ENCODE measurements at regions not wholly inside any gene's neighbourhood (a gene's known extent, or its start where the extent isn't known, plus 50 kb on each side); places are given as distances from the start of the nearest gene placed in this dataset.
"Not testable (repeated sequence)": the region's sequence is repeated elsewhere in the genome, so short reads cannot be mapped to it uniquely, and the experiment has no call there.

DNA sequence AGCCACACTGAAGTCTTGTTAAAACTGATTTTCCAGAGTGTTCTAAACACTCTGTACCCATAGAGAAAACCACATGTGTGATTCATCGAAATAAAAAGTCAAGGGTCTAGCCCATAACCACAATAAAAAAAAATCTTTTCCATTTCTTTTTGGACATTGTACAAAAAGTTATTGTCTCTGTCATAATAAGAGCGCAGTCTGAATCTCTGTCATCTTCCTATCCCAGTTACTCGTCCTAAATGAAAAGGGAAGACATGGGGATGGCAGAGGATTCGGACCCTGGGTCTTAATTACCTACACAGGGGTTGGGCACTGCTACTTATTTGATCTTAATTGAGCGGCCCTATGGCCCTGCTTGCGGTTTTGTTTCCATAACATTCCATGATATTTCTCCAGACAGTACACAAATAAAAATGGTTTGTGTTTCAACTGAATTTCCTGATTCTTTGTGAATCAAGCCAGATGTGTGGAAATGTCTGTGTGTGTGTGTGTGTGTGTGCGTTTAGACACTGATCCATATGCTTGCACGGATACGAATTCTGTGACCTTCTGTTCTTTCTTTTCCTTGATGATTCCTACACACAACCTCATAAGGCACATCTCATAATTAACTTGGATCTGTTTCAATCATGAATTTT is 133.4 kb upstream of the SPATS2L start:
- DNase-seq (ENCODE audit: low read depth in 2 of 2), result peak; percentile 84 to 85

DNA sequence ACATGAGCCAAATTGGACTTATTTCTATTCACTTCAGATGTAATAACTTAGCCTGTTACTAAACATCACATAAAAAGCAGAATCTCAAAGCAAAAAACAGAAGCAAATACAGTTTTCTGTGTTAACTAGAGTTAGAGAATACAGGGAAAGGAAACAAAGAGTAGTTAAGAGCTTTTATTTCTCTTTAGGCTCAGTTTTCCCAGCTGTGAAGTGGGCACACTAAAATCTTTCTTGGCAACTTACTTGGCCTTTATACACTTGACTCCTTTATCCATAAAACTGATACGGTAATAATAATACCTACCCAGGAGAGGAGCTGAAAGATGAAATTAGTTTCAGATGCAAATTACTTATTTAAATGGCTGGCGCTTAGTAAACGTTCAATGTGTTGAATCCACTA is 132.8 kb upstream of the SPATS2L start:
- no peak for DNase-seq (ENCODE audit: low read depth in 2 of 2)

DNA sequence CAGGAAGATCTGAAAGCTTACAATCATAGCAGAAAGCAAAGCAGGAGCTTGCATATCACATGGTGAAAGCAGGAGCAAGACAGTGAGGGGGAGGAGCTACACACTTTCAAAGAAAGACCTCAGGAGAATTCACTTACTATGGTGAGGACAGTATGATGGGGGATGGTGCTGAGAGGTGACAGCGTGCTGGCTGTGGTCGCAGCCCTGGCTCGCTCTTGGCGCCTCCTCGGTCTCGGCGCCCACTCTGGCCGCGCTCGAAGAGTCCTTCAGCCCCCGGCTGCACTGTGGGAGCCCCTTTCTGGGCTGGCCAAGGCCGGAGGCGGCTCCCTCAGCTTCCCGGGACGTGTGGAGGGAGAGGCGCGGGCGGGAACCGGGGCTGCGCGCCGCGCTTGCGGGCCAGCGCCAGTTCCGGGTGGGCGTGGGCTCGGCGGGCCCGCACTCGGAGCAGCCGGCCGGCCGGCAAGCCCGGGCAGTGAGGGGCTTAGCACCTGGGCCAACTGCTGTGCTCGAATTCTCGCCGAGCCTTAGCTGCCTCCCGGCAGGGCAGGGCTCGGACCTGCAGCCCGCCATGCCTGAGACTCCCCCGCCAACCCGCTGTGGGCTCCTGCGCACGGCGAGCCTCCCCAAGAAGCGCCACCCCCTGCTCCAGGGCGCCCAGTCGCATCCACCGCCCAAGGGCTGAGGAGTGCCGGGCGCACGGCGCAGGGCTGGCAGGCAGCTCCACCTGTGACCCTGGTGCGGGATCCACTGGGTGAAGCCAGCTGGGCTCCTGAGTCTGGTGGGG is 131.9 kb upstream of the SPATS2L start:
- DNase-seq (ENCODE audit: low read depth in 2 of 2), result no peak

DNA sequence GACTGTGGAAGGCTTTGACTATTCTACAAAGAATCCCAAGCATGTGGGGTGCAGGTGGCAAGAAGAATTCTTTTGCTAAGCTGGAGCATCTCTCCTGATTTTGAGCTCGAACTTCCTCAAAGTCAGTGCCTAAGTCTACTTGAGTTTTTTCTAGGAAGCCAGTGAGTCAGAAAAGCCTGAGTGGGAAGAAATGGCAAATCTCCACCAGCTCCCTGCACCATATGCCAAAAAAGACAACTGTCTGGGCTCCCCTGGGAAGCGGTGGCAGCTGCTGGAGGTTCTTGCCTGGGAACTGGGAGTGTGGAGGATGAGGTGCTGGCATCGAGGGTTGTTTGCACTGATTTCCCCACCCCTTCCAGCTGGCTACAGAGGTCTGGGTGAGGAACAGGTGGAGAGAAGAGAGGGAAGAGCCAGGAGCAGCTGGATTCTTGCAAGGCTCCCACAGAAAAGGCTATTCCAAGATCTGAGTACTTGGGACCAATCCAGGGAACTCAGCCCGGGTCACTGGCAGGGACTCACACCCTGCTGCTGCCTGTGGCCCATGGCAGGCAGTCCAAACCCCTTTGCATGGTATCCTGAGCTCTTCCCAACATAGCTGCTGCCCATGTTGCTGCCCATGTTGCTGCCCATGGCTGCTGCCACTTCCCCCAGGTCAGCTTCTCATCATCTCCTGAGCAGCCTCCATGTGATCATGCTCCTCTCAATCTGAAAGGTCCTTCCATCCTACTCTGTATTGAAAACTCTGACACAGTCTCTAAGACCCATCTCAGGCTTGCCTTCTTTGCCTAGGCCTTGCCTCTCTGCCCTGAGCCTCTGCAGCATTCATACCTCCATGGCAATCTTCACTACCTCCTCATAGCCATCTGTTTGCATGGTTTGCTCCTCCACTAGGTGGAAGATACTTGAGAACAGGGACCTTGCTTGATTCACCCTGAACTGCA is 128.3 kb upstream of the SPATS2L start:
- DNase-seq (ENCODE audit: low read depth in 2 of 2), result peak in 1 of 2 experiments; percentile 25

DNA sequence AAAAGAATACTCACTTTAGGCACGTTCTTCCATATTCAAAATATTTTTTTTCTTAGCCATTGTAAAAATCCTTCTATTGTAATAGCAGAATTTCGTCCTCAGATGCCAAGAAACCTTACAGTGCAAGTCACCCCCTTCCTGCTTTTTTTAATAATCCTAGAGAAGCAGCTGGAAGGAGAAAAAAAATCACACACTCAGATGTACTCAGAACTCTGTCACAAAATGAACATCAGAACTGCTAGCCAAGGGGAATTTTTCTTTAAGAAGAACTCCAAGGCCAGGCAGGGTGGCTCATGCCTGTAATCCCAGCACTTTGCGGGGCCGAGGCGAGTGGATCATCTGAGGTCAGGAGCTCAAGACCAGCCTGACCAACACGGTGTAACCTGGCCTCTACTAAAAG is 127.3 kb upstream of the SPATS2L start:
- no peak for DNase-seq (ENCODE audit: low read depth in 2 of 2)

DNA sequence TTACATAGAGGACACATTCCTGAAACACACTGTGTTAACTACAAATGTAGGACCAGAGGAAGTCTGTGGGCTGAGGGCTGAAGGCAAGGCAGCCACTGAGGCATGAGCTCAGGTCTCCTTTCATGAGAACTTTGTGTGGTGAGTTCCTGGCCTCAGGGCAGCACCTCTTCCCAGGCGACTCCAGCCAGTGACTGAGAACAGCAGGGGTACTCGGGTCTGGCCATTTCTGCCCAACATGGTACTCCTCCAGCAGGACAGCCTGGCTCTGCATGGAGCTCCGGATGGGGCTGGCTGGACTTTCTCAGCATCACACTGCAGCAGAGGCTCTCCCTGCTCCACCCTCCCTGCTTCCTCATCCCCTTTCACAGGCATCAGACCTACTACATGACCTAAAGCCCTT is 125.5 kb upstream of the SPATS2L start:
- DNase-seq (ENCODE audit: low read depth in 2 of 2), result no peak

DNA sequence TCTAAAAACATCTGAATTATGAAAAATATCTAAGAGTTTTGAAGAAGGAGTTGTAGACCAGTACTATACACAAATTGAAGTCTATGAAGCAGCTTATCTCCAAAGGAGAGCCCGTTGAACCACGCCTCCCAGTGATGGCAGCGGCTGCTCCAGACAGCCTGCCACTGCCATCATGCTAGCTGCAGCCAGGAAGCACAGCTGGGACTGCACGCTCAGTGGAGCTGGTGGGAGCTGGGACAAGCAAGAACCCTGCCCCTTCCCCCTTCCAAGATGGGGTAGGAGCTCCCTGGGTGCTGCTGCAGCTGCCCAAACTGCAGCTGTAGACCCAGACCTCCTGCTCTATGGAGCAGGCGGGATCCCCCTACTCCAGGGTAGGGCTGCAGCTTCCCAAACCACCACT is 124.7 kb upstream of the SPATS2L start:
- DNase-seq (ENCODE audit: low read depth in 2 of 2), result no peak

DNA sequence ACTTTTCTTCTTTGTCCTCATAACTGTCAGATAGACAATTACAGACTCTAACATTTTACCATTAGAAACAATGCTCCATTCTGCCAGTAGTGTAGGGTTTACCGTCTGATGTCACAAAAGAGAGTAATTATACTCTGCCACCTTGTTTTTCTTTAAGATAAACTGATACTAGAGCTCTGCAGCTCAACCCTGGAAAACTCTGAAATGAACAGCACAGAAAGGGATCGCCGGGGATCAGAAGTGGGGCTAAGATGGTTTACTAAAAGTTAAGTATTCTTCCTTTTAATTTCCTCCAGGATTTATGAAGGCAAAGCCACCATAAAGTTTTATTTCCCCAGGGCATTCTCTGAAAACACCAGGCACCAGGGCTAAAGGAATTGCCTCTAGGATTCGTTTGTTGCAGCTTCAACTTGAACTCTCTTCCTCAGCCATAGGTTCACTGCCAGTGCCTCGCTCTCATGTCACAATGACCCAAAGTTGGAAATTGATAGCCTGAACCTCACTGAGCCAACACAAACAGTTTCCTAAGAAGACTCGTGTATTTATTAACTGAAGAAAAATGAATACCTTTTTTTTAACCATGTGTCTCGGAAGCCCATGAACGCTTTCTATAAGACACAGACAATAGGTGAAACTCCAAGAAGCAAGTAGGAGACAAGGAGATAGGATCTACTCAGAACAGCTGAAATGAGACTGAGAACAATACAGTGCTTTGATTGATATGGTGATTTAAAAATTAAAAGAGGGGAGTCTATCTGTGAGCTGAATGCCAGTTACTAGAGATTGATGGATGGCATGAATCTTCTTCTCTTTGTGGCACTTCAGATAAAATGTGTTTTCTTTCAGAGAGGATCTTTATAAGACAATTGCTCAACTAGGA is 121.5 kb upstream of the SPATS2L start:
- DNase-seq (ENCODE audit: low read depth in 2 of 2), result no peak

DNA sequence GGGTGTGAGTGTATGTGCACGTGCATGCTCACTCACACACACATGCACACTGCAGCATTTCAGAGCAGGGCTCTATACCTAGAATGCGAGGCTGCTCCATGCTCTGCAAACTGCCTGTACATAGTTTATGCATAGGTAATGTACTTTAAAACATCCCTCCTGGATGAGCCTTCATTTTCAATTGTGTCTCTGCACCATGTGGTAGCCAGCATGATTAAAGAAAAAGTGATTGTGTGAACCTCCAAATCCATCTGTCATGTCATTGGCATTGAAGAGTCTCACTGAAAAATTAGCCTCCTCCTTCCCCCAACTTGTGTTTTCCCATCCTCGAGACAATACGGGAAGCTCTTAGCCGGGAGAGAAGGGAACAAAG is 120.9 kb upstream of the SPATS2L start:
- DNase-seq (ENCODE audit: low read depth in 2 of 2), result no peak

DNA sequence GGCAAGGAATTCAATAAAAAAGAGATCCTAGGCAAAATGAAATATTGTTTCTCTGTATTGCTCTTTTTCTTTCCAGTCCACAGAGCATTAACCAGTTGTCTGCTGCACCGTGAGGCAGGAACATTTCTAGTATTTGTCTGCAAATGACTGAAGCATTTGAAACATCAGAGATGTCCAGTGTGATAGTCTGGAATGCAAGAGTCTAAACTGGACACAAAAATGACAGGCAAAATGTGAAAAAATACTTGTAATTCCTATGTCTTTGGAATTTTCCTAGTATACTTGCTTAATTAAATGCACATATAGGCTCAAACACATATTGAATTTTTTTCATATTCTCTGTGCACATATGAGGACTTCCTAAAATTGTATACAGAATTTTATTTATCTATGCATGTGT is 120.5 kb upstream of the SPATS2L start:
- no peak for DNase-seq (ENCODE audit: low read depth in 2 of 2)

DNA sequence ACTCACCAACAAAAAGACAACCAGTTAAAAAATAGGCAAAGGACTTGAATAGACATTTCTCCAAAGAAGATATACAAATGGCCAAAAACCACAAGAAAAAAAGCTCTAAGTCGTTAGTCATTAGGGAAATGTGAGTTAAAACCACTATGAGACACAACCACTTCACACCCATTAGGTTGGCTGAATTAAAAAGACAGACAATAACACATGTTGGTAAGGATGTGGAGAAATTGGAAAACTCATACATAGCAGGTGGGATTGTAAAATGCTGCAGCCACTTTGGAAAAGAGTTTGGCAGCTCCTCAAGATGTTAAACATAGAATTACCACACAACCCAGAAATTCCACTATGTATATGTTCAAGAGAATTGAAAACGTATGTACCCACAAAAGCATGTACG is 117.6 kb upstream of the SPATS2L start:
- DNase-seq (ENCODE audit: low read depth in 2 of 2), result peak in 1 of 2 experiments; percentile 24

DNA sequence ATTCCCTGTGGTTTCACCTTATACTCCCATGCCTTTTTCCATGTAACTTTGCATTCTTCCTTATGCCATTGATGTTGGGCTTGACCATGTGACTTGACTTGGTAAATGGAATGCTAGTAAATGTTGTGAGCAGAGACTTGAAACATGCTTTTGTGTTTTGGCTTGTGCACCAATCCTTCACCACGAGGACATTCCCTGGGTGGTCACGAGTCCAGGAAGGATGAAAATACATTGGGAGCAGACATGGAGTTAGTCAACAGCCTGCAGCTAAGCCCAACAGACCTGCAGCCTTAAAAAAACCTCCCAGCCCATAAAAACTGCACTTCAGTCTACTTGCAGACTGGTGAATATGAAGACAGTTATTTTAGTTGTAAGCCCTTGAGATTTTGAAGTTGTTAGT is 116.5 kb upstream of the SPATS2L start:
- DNase-seq (ENCODE audit: low read depth in 2 of 2), result no peak

DNA sequence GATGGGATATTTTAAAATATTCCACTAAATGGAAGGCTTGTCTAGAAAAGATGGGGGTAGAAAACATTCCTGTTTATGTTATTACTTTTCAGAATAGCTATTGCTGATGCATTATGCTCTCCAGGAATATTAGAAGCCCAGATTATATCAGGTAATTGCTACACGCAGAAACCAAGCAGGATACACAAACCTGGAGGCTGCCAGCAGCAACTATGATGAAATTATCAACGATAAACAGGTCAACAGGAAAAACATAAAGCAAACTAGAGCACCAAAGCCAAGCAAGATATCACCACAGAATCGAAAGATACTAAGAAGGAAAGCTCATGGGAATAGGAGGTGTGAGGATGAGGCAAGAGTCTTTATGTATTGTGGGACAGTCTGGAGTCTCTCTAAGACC is 113.2 kb upstream of the SPATS2L start:
- DNase-seq (ENCODE audit: low read depth in 2 of 2), result no peak

DNA sequence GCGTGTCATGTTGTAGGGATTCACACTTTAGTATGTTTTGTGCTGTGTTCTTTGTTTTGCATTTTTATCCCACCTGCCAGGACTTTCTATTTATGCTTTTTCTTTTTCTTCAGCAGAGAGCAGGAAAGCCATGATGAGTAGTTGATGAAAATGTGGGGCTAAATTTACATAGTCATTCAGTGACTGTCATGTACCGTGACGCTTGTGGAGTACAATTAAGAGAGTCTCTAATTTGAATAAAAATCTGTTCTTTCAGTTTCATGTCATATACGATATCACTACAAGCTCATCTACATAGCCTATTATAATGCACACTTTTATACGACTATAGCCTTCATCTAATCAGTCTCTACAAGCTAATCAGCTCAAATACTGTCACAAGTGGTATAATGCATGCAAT is 112.7 kb upstream of the SPATS2L start:
- DNase-seq (ENCODE audit: low read depth in 2 of 2), result no peak

DNA sequence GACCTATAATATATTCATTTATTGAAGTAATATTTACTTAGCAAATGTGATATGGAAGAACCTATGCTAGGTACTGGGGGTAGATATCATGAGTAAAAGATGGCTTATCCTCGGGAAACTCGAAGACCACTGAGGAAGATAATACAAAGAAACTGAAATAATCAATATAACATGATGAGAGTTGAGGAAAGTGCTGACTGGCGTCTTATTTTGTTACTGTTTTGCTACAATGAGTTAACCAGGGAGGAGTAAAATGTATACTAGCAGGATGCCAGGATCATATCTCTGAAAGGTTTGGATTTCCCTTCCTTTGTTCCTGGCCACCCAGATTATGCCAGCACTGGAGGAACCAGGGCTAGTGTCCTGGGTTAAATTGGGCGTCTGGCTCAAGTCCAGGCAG is 111.7 kb upstream of the SPATS2L start:
- no peak for DNase-seq (ENCODE audit: low read depth in 2 of 2)

DNA sequence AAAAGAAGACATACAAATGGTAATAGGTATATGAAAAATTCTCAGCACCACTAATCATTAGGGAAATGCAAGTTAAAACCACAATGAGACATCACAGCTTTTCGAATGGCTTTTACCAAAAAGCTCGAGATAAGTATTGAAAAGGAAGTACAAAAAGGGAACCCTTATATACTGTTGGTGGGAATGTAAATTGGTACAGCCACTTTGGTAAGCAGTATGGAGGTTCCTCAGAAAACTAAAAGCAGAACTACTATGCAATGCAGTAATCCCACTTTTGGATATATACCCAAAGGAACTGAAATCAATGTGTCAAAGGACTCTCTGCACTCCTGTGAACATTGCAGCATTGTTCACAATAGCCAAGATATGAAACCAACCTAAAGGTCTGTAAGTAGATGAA is 107.5 kb upstream of the SPATS2L start:
- no peak for DNase-seq (ENCODE audit: low read depth in 2 of 2)

DNA sequence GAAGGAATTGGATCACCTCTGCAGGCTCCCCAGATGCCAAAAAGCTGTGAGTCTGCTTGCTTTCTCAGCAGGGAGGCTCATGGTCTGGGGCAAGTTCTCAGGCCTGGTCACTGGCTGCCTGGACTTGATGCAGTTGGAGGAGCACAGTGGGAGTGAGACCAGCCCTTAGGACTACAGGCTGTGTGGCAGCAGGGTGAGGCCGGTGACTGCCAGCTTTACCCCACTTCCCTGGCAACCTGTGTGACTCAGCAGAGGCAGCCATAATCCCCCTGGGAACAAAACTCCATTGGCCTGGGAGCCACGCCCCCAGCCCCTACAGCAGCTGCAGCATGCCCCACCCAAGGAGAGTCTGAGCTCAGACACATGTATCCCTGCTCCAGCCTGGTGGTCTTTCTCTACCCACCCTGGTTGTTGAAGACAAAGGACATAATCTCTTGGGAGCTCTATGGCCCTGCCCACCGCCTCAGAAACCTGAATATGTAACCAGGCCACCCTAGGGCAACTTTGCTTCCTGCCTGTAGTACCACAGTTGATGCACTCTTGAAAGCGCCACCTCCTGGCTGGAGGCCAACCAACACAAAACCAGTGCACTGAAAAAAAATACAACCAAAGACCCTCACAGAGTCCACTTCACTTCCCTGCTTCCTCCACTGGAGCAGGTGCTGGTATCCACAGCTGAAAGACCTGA is 106.8 kb upstream of the SPATS2L start:
- no peak for DNase-seq (ENCODE audit: low read depth in 2 of 2)

DNA sequence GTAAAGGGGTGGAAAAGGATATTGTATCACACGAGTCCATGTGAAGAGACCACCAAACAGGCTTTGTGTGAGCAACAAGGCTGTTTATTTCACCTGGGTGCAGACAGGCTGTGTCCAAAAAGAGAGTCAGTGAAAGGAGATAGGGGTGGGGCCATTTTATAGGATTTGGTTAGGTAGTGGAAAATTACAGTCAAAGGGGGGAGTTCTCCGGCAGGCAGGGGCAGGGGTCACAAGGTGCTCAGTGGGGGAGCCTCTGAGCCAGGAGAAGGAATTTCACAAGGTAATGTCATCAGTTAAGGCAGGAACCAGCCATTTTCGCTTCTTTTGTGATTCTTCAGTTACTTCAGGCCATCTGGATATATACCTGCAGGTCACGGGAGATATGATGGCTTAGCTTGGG is 104.7 kb upstream of the SPATS2L start:
- DNase-seq (ENCODE audit: low read depth in 2 of 2), result not testable (repeated sequence)

DNA sequence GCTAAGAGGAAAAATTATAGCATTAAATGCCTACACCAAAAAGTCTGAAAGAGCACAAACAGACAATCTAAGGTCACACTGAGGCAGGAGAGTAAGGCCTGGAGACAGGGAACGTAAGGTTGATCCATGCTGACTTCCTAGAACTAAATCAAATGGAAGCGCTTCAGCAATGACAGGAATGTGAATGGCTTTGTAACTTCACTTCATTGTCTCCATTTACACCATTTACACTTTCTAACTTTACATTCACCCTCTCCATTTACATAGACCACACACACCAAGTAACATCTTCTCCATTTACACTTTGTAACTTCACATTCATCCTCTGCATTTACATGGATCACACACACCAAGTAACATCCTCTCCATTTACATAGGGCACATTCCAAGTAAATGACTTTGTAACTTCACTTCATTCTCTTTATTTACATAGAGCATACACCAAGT is 103.1 kb upstream of the SPATS2L start:
- DNase-seq (ENCODE audit: low read depth in 2 of 2), result no peak

DNA sequence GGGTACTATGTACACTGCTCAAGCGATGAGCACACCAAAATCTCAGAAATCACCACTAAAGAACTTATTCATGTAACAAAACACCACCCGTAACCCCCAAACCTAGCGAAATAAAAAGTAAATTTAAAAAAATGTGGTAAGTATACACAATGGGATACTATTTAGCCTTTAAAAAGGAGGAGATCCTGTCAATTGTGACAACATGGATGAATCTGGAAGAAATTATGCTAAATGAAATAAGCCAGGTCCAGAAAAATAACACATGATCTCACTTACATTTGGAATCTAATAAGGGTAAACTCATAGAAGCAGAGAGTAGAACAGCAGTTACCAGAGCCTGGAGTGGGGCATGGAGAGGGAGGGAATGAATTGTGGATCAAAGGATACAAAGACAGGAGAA is 98.5 kb upstream of the SPATS2L start:
- DNase-seq (ENCODE audit: low read depth in 2 of 2), result no peak

DNA sequence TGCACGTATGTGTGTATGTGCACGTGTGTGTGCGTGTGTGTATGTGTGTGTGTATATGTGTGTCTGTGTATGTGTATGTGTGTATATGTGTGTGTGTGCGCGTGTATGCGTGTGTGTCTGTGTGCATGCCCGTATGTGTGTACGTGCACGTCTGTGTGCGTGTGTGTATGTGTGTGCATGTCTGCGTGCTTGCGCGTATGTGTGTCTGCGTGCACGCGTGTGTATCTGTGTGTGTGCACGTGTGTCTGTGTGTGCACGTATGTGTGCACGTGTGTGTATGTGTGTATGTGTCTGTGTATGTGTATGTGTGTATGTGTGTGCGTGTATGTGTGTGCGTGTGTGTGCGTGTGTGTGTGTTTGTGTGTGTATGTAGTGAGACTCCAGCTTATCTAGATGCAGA is 97.5 kb upstream of the SPATS2L start:
- no peak for DNase-seq (ENCODE audit: low read depth in 2 of 2)

All from fibroblast of skin of left biceps (primary cell).